GM21390 (cell line): ENCODE measurements at regions not wholly inside any gene's neighbourhood (a gene's known extent, or its start where the extent isn't known, plus 50 kb on each side); places are given as distances from the start of the nearest gene placed in this dataset.

Source experiments
- ATAC-seq: cut with Tn5 transposase; IDR thresholded peaks from one replicate; pipeline ENCODE4 v1.9.1; 2021; ENCODE audit not compliant: unreplicated experiment

DNA sequence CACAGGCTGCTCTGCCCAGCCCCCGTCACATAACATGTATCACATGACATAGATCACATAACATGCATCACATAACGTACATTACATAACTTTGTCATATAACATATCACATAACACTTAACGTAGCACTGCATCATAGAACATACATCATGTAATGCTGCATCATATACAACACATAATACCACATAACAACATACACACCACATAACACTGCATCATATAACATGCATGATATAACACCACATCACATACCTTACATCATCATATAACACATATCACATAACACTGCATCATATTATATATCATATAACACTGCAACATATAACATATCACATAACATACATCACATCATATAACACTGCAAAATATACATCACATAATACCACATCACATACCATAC, 83.8 kb downstream of the AXIN2 start:
- ATAC-seq, result no peak

DNA sequence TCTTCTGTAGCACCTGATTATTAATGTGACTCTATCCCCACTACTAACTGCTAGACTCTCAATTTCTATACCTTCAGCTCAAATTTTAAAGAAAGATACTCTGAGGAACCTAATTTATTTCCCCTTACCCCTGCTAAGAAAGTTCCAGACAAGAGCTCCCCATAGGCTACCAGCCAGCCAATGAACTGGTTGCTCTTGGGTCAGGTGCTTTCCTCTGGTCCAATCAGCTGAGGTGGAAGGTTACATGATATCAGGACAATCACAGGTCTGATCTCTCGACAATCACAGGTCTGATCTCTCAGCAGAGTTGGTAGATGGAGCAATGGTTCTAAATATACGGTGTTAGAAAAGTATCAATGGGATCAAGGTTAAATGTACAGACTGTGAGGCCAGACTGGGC, 86.8 kb downstream of the AXIN2 start:
- ATAC-seq, result no peak

DNA sequence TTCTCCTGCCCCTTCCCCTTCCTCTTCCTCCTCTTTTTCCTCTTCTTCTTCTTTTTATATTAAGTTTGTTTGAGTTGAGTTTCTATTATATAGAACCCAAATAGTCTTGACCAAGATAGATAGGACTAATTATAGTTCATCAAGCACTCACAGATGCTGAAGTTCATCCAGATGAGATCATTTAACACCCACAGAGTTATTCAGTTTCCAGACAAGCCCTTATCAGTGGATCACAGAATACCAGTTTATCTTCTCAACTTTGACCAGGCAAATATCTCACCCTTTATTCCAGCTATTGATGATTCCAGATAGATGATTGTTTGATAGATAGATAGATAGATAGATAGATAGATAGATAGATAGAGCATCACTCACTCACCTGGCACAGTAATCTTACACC, 87.5 kb downstream of the AXIN2 start:
- no peak for ATAC-seq

DNA sequence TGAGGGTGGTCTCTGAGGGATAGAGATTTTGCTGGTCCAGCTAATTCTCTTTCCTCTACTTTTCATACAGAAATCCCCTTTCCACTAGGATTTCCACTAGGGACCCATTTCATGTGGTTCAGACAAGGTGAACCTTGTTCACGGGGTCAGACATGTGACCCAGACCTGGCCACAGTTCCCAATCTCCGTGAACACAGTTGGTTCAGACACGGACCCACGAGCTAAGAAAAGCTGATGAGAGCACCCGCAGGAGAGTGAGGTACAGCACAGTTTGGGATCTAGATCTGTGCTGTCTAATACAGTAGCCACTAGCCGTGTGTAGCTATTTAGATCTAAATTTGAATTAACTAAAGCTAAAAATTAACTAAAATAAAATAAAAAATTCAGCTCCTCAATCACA, 88.1 kb downstream of the AXIN2 start:
- ATAC-seq, result no peak

DNA sequence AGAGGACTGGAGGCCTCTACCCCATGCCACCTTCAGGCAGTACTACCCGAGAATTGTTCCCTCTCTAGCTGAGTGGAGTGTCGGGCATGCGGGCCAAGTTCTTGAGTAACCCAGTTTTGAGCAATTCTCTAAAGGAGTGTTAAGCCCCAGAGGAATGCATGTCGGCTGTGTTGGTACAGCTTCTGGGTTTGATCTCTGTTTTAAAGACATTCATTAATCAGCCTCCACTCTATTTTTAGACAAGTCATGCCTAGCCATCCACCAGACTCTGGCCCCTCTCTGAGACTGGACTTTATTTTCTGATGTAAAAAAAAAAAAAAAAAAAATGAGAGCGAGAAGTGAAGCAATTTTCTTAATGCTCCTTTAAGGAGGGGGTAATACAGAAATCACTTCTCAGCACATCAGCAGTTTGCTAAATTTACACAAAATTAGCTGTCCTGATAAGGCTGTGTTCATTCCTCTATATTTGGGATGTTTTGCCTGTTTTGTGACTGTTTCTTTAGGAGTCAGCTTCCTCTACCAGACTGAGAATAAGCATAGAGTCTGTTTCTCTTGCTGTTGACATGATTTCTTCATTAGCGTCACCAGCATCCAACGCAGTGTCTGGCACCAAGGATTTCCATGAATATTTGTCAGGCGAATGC, 88.7 kb downstream of the AXIN2 start:
- no peak for ATAC-seq

DNA sequence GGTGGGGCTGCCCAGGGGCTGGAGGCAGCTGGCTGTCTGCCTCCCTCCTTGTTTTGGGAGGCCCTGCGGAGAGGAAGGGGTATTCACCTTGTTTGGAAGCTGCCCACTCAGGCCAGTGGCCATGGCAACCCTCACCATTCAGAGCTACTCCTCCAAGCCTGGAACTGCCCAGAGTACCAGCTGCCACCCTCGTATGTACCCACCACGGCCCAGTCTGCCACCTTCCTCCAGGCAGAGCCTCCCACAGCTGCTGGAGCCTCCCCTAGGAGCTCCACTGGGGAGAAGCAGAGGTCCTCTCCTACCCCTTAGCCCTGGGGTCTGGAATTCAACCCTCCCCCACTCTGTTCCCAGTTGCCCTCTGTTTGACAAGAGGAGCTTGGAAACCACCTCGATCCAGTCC, 90.7 kb downstream of the AXIN2 start:
- no peak for ATAC-seq

DNA sequence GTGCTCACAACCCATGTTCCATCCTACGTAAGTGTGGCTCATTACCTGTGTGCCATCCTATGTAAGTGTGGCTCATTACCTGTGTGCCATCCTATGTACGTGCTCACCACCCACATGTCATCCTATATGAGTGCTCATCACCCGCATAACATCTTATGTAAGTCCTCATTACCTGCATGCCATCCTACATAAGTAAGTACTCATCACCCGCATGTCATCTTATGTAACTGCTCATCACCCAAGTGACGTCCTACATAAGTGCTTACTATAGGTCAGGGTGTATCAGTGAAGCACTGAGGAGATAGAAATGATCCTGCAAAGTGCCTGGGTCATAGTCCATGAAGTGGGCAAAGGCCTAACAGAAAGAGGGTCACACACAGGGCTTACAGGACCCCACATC, 93.1 kb downstream of the AXIN2 start:
- ATAC-seq, result no peak

DNA sequence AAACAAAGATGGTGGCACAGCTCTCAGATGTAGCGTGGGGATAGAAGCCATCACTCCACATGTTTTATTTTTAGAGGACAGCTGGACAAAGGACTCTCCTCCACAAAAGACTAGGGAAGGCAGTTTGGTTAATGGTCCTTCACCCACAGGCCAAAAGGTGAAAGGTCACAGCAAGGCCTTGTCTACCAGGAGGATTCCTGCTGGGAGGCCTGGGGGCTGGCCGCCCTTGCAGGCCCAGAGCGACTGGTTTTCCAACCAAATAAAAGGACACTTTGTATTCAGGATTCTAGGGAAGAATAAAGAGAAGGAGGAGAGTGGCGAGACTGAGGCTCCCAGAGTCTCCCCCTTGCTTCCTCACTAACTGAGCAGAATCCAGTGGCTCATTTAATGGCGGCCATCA, 94.3 kb downstream of the AXIN2 start:
- no peak for ATAC-seq

DNA sequence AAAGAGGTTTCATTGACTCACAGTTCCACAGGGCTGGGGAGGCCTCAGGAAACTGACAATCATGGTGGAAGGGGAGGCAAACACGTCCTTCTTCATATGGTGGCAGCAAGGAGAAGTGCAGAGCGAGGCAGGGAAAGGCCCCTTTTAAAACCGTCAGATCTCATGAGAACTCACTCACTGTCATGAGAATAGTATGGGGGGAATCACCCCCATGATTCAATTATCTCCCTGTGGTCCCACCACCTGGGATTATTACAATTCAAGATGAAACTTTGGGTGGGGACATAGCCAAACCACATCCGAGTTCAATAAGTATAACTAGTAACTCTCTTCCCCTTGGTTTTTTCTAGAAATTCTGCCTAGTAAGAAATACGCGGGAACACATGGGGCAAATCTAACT, 94.9 kb downstream of the AXIN2 start:
- no peak for ATAC-seq

DNA sequence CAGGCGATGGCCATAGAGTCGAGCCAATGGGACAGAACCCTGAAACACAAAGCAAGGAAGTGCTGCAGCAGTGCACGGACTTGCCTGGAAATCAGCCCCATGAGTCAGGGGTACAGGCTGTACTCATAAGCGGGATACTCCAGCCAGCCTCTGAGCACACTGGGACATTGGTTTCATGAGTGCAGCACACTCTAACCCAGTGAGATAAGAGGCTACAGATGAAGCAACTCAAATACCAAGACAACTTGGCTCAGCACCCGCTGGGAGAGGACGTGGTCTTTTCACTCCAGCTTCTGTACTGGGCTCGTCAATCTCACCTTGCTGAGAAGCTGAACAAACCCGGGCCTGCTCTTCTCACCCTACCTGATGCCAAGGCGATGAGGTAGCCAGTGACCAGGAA, 98.2 kb downstream of the AXIN2 start:
- no peak for ATAC-seq

DNA sequence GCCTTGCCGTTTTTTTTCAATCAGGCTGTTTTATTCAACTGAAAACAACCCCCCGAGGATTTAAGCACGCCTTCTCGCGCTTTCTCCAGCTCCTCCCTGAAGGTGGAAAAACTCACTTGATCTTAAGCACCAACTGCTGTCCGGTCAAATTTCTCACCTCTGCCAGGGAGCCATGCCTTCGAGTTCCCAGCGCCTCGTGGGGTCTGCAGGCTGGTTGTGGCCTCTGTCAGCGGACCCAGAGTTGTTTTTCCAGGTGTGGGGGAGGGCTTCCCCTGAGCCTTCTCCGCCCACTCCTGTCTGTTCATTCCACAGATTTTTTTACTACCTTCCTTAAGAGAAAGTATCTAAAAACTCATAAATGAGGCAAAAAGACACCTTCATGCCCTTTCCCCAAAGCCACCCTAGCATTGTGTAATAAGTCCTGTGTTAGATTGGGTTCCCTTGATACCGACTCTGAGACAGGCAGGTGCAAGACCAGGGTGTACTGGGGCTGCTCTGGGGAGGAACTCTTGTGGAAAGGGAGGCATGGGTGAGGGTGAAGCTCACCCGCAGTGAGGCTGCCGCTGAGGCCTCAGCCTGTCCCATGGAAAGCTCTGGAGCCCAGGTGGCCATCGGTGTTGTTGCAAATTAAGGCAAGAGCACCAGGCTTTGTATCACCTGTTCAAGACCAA, 101.6 kb downstream of the AXIN2 start:
- ATAC-seq, result no peak

DNA sequence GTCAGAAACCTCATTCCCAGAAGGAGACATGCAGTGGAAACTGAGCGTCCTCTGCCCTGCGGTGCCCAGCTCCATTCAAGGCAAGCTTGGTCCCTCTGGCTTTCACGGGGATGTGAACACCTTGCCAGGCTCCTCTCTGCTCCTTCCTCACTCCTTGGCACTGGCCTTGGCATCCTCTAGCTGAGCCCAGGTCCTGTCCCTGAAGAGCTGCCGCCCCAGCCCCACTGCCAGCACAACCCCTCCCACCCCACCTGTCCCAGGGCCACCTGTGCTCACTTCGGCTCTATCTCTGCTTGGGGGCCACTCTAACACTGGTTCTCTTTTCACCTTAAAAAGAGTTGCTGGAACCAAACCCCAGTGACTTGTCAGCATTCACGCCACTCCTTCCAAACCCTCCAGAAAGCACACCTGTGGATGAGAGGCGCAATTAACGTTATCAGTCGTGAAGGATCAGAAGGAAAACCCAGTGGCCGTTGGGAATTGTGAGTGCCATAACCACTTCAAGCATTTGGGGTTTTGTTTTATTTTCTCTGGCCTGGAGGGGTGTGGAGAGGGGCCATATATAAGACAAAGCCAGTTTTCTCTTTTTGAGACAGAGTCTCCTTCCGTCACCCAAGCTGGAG, 103.7 kb downstream of the AXIN2 start:
- no peak for ATAC-seq

DNA sequence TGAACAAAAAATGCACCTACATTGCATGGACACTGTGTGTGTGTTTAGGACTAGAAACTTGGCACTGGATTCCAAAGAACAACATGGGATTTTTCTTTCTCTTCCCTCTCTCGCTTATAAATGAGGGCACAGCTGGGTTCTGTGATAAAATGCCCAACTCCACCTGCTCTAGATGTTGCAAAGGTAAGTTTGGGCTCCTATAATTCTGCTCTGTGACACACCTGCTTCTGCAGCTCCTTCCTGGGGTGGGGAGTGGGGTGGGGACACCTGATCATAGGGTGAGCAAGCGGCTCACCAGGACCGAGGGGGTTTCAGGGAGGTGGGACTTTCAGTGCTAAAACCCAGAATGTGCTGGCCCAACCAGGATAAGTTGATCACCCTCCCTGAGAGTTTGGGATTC, 104.3 kb downstream of the AXIN2 start:
- no peak for ATAC-seq

DNA sequence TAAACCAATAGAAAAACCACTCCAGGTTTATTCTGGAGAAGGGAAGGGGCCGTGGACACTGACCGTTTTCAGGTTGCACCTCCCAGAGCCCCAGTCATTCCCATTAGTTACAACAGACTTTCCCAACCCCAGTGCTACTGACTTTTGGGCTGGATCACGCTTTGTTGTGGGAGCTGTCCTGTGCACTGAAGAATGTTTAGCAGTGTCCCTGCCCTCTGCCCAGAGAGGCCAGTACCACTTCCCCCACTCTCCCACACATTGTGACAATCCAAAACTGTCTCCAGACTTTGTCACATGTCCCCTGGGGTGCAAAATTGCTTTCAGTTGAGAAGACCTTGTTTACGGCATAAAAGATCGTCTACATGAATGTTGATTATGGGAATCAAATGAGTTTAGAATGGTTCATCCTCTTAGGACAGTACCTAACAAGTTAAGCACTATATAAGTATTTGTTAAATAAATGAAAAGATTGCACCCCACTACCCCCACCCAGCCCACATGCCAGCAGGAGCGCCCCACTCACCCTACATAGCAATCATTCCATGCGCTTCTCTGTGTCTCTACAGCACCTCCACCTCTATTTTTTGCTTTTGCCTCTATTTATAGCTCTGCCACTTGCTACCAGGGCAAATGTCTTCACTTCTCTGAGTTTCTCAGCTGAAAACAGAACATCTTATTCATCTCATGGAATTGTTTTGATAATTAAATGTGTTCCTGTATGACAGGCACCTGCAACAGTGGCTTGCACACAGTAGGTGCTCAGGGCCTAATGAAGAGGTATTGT, 104.9 kb downstream of the AXIN2 start:
- no peak for ATAC-seq

DNA sequence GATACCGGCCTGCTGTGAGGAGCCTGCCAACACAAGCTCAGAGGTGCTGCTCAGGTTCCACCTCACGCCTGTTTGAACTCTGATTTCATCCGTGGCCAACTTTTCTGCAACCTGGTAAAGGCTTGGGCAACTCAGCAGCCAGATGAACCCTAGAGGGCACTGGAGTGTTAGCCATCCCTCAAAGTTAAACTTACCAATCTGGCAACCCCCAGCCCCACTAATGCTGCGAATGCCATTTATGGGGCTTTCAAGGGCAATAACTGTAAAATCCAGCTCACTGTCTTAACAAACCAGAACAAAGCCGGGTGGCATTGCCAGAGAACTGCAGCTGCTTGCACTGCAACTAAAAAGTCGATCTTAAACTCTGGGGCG, 105.5 kb downstream of the AXIN2 start:
- no peak for ATAC-seq

DNA sequence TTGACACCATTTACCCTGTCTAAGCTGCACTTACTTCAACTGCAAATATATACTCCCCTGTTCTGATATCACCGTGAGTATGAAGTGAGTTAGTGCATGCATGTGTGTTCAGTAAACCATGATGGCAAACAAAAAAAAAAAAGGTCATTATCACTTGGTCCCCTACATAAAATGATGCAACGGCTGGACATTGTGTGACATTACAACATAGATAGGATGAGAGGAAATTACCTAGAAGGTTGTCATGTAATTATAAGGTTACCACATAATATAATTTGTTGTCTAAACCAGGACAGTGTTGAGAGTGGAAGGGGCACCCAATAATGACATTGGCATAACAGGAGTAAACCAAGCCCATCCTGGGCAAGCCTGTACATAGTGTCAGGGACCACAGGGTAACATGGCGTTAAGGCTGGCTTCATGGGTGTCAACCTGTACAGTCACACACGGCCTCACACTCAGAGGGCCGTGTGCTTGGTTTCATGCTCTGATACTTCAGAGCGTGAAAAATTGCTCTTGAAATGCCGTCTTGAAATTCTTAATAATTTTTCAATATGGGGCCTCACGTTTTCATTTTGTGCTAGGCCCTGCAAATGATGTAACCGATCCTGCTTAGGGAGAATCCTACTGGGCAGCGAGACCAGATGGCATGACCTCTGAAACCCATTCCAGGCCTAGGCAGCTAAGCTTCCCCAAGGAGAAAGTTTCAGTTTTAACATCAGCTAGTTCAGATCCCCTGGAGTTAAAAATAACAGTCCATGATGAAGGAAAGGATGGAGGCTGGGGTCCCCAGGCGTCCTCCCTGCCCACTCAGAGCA, 106.1 kb downstream of the AXIN2 start:
- ATAC-seq, result no peak

DNA sequence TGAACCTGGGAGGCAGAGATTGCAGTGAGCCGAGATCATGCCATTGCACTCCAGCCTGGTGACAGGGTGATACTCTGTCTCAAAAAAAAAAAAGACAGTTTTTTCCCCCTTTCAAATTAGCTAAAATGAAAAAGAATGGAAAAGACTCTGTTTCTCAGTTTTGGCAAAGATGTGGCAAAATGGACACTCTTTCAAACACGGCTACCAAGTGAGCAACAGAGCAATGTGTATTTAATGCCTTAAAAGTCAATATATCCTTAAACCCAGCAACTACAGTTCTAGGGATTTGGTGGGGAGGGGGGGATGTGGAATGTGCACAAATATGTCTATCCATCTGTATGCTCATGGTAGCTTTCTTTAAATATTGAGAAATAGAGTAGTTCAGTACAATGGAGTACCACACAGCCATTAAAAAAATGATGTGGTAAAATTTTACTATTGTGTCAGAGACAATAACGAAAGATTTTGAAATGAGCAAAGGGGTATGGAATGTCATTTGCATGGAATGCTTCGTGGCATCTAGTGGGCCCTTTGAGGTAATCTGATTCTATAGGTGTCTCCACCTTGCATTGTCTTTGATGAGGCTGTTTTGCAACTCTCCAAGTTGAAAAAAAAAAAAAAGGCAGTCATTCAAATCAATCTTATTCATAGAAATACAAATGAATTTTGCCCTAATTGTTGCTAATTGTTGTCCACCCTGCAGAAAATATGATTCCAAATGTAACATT, 108.1 kb downstream of the AXIN2 start:
- ATAC-seq, result no peak

DNA sequence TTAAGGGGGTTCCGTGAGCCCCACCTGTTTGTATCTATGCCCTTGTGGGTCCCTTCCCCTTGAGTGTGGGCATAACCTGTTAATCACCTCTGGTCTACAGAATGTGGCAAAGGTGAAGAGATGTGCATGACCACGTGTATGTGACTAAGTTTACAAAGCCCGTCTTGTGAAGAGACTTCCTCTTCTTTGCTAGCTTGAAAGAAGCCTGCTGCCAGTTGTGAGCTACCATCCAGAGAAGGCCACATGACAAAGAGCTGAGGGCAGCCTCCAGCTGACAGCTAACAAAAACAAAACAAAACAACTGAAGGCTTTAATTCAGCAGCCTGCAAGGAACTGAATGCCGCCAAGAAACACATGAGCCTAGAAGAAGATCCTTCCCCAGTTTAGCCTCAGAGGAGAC, 112.0 kb downstream of the AXIN2 start:
- no peak for ATAC-seq

DNA sequence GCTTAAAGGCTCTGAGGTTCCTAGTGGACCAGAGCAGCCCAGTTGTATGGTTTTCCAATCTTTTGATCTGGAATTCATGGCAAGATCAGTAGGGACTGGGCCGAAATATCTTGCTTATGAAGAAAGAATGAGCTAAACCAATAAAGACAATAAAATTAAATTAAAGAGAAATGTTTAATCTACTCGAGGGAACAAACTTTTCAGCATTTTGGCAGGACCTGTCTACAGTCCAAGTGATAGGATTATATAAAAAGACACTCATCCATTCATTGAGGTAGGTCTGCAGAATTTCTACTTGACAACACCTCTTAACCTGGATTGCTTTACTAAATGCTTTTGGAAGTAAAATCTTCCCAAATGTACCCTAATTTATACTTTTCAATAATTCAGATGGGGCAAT, 113.6 kb downstream of the AXIN2 start:
- no peak for ATAC-seq

DNA sequence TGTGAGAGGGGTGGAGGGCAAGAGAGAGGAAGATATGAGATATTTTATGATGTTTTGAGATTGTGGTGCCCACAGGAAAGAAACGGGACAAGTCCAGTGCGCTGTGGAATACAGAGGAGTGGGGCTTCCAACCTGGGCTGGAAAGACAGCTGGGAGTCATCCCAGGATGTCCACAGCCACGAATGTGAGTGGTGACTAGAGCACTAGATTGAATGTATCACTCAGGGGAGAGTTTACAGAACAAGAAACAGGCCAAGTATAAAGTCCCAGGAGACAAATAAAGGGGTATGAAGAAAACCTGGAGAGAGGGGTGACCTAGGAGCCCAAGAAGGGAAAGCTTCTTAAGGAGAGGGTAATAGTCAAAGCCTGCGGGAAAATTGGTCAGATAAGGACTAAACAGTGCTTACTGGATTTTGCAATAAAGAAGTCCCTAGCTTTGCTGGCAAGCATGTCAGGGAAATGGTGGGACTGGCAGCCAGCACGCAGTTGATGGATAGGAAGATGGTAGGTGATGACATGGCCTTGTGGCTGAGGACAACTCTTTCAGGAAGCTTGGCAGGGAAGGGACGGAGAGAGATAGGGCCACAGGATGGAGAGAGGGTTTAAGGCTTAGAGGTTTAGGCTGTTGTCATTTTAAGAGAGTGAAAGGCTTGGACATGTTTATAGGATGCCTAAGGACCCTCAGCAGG, 114.5 kb downstream of the AXIN2 start:
- no peak for ATAC-seq
